ENCODE measurements at regions not wholly inside any gene's neighbourhood (a gene's known extent, or its start where the extent isn't known, plus 50 kb on each side); places are given as distances from the start of the nearest gene placed in this dataset.

- H3K36me3 ChIP-seq: no peaks in the 10 kb centered on the region
- H3K27me3 ChIP-seq (ENCODE audit: insufficient read depth, low read depth, severe bottlenecking): no peaks in the 10 kb centered on the region
- no peaks in the 10 kb centered on the region for H3K9me3 ChIP-seq (ENCODE audit: severe bottlenecking)
- H3K4me3 ChIP-seq (ENCODE audit: low read depth, low read length): no peak overlapping the region
- DNase-seq: no peak
- no peak overlapping the region for H3K27ac ChIP-seq
- no peak for TF ChIP-seq CTCF (IDR thresholded peaks at IDR 0.05; ENCODE audit: low read depth, low read length)
Measured at GRCh38 chr2:180621366-180621765, 359.0 kb upstream of the UBE2E3 start.

- H3K36me3 ChIP-seq: no peaks in the 10 kb centered on the region
- no peak for TF ChIP-seq CTCF (IDR thresholded peaks at IDR 0.05; ENCODE audit: low read depth, low read length)
- DNase-seq: no peak
- no peaks in the 10 kb centered on the region for H3K27me3 ChIP-seq (ENCODE audit: insufficient read depth, low read depth, severe bottlenecking)
- H3K9me3 ChIP-seq (ENCODE audit: severe bottlenecking): no peaks in the 10 kb centered on the region
- no peak overlapping the region for H3K27ac ChIP-seq
- no peak overlapping the region for H3K4me3 ChIP-seq (ENCODE audit: low read depth, low read length)
Measured at GRCh38 chr2:180618570-180618969, 361.8 kb upstream of the UBE2E3 start.

- no peak overlapping the region for H3K4me3 ChIP-seq (ENCODE audit: low read depth, low read length)
- no peaks in the 10 kb centered on the region for H3K9me3 ChIP-seq (ENCODE audit: severe bottlenecking)
- H3K27ac ChIP-seq: no peak overlapping the region
- no peak for DNase-seq
- no peaks in the 10 kb centered on the region for H3K27me3 ChIP-seq (ENCODE audit: insufficient read depth, low read depth, severe bottlenecking)
- H3K36me3 ChIP-seq: no peaks in the 10 kb centered on the region
- TF ChIP-seq CTCF (IDR thresholded peaks at IDR 0.05; ENCODE audit: low read depth, low read length): no peak
Measured at GRCh38 chr2:180614776-180615175, 365.6 kb upstream of the UBE2E3 start.

- DNase-seq: no peak
Measured at GRCh38 chr2:180609626-180610340, 370.6 kb upstream of the UBE2E3 start.

GRCh38 chr2:180607514-180608049 lies 372.8 kb upstream of the UBE2E3 start:
- no peak for DNase-seq
- H3K36me3 ChIP-seq: no peaks in the 10 kb centered on the region
- TF ChIP-seq CTCF (IDR thresholded peaks at IDR 0.05; ENCODE audit: low read depth, low read length): no peak
- H3K4me3 ChIP-seq (ENCODE audit: low read depth, low read length): no peak overlapping the region
- no peaks in the 10 kb centered on the region for H3K27me3 ChIP-seq (ENCODE audit: insufficient read depth, low read depth, severe bottlenecking)
- no peak overlapping the region for H3K27ac ChIP-seq
- H3K9me3 ChIP-seq (ENCODE audit: severe bottlenecking): no peaks in the 10 kb centered on the region

More at GRCh38 chr2:180609626-180610340, 370.6 kb upstream of the UBE2E3 start:
- Histone ChIP-seq H3K4me3 (ENCODE audit: low read depth, low read length) (no peak overlapping the region), H3K9me3 (ENCODE audit: severe bottlenecking) (no peaks in the 10 kb centered on the region), H3K27me3 (ENCODE audit: insufficient read depth, low read depth, severe bottlenecking) (no peaks in the 10 kb centered on the region), H3K36me3 (no peaks in the 10 kb centered on the region), H3K27ac (no peak overlapping the region)
- TF ChIP-seq CTCF (IDR thresholded peaks at IDR 0.05; ENCODE audit: low read depth, low read length): no peak

- peak; percentile 27; the same call in 1 of the 2 replicates for TF ChIP-seq CTCF (IDR thresholded peaks at IDR 0.05; ENCODE audit: low read depth, low read length)
- peak; percentile 14 for DNase-seq
- H3K27me3 ChIP-seq (ENCODE audit: insufficient read depth, low read depth, severe bottlenecking): no peaks in the 10 kb centered on the region
- no peaks in the 10 kb centered on the region for H3K36me3 ChIP-seq
- no peak overlapping the region for H3K4me3 ChIP-seq (ENCODE audit: low read depth, low read length)
- H3K9me3 ChIP-seq (ENCODE audit: severe bottlenecking): no peaks in the 10 kb centered on the region
- no peak overlapping the region for H3K27ac ChIP-seq
Measured at GRCh38 chr2:180604077-180604476, 376.3 kb upstream of the UBE2E3 start.

Data from WERI-Rb-1 (cell line).